CD4-positive, alpha-beta T cell (primary cell): ENCODE measurements at regions not wholly inside any gene's neighbourhood (a gene's known extent, or its start where the extent isn't known, plus 50 kb on each side); places are given as distances from the start of the nearest gene placed in this dataset.

Source experiments
- ATAC-seq: fragments of 200-7000 bp; cut with Tn5 transposase; one replicate; pipeline ENCODE4 v1.10.0; 2022; ENCODE audit warnings: mild to moderate bottlenecking; ENCODE audit not compliant: poor library complexity
- CTCF ChIA-PET: fragments of 350-600 bp; sonication (Branson Sonifier 250); formaldehyde crosslinking; loops from one replicate; lab custom pipeline; 2021; ENCODE audit warnings: antibody characterized with exemption, inconsistent platforms; lab: Charles Lee
- POLR2A ChIA-PET: fragments of 350-600 bp; sonication (Branson Sonifier 250); formaldehyde crosslinking; loops from one replicate; lab custom pipeline; 2021; ENCODE audit warnings: antibody characterized with exemption, inconsistent platforms; lab: Charles Lee
- DNase-seq, 14 experiments: peaks; one replicate each; pipeline ENCODE4 v3.0.0-alpha.2; 2013 to 2020; ENCODE audit warnings: mixed read lengths in 2 of 14
- H3K27ac ChIP-seq, 2 donors: one replicate each; pipeline versions ENCODE4 v1.5.1 to v1.7.0; 2013; ENCODE audit warnings: low read length in 2 of 2, low read depth in 1 of 2, mild to moderate bottlenecking in 1 of 2
- H3K27me3 ChIP-seq, 2 experiments: 1 replicate in 1 of 2; 2 replicates in 1 of 2; pipeline versions ENCODE4 v1.6.1 to v1.7.0; 2013; ENCODE audit warnings: low read length in 2 of 2, control low read depth in 1 of 2, mild to moderate bottlenecking in 1 of 2, moderate library complexity in 1 of 2; ENCODE audit not compliant: insufficient read depth in 2 of 2, control insufficient read depth in 1 of 2
- H3K36me3 ChIP-seq: one replicate; pipeline ENCODE4 v1.6.1; 2013; ENCODE audit warnings: low read length, control low read depth; ENCODE audit not compliant: insufficient read depth
- H3K4me1 ChIP-seq: one replicate; pipeline ENCODE4 v1.6.1; 2013; ENCODE audit warnings: low read length, control low read depth; ENCODE audit not compliant: insufficient read depth
- H3K4me3 ChIP-seq: one replicate; pipeline ENCODE4 v1.5.1; 2013; ENCODE audit warnings: mild to moderate bottlenecking, low read length, moderate library complexity
- H3K9me3 ChIP-seq, 2 experiments: 1 replicate in 1 of 2; 2 replicates in 1 of 2; pipeline versions ENCODE4 v1.6.1 to v1.7.0; 2013; ENCODE audit warnings: low read length in 2 of 2, mild to moderate bottlenecking in 2 of 2, control low read depth in 1 of 2, moderate library complexity in 1 of 2; ENCODE audit not compliant: control insufficient read depth in 1 of 2, insufficient read depth in 1 of 2
- H3K27ac Mint-ChIP-seq: one replicate; pipeline ENCODE4 v1.8.0; 2020; ENCODE audit warnings: mixed read lengths
- H3K27me3 Mint-ChIP-seq: one replicate; pipeline ENCODE4 v1.8.0; 2021; ENCODE audit warnings: mixed read lengths
- H3K36me3 Mint-ChIP-seq: one replicate; pipeline ENCODE4 v1.8.0; 2021; ENCODE audit warnings: low read depth, mixed read lengths
- H3K4me1 Mint-ChIP-seq: one replicate; pipeline ENCODE4 v1.8.0; 2021; ENCODE audit warnings: low read depth, mixed read lengths
- H3K4me3 Mint-ChIP-seq: one replicate; pipeline ENCODE4 v1.8.0; 2020; ENCODE audit warnings: mild to moderate bottlenecking, mixed read lengths
- H3K9me3 Mint-ChIP-seq: one replicate; pipeline ENCODE4 v1.8.0; 2020; ENCODE audit warnings: mixed read lengths
- CTCF ChIP-seq: fragments of 200-600 bp; IDR thresholded peaks from one replicate; pipeline ENCODE4 v1.8.0; 2022; ENCODE audit warnings: antibody characterized with exemption, mild to moderate bottlenecking
- intact Hi-C, 2 experiments: fragments of 100-400 bp; cut with DNase I in 1 of 2; cut with micrococcal nuclease in 1 of 2; formaldehyde crosslinking; loops; one replicate each; pipeline versions ENCODE4 v1.15.1 to v1.9.0; 2023 to 2025; cut with DNase I, micrococcal nuclease

GRCh38 chr19:29128203-29128602 lies 84.7 kb downstream of the UQCRFS1 start:
- POLR2A ChIA-PET = no interaction called here
- peaks cover 19% of the 10 kb centered on the region for H3K27me3 Mint-ChIP-seq
- H3K27ac ChIP-seq = no peak overlapping the region
- peaks cover 0 to 3% of the 10 kb centered on the region in 2 experiments for H3K27me3 ChIP-seq
- CTCF ChIA-PET = no interaction called here
- H3K9me3 ChIP-seq = peaks cover 0 to 27% of the 10 kb centered on the region in 2 experiments
- H3K9me3 Mint-ChIP-seq = peaks cover 8% of the 10 kb centered on the region
- H3K36me3 Mint-ChIP-seq = no peaks in the 10 kb centered on the region
- H3K4me1 Mint-ChIP-seq = no peaks in the 10 kb centered on the region
- intact Hi-C loops = no loop called here
- H3K4me3 ChIP-seq = no peak overlapping the region
- H3K27ac Mint-ChIP-seq = no peak overlapping the region
- no peak for DNase-seq
- no peak overlapping the region for H3K4me3 Mint-ChIP-seq
- H3K36me3 ChIP-seq = no peaks in the 10 kb centered on the region
- H3K4me1 ChIP-seq = no peaks in the 10 kb centered on the region
- TF ChIP-seq CTCF = no peak
- no peak for ATAC-seq

- Histone ChIP-seq H3K4me3 (no peak overlapping the region), H3K9me3 (peaks cover 0 to 15% of the 10 kb centered on the region in 2 experiments), H3K27me3 (peaks cover 0 to 3% of the 10 kb centered on the region in 2 experiments), H3K4me1 (no peaks in the 10 kb centered on the region), H3K27ac (no peak overlapping the region), H3K36me3 (no peaks in the 10 kb centered on the region)
- H3K4me1 Mint-ChIP-seq = no peaks in the 10 kb centered on the region
- DNase-seq (no peak), ATAC-seq (no peak)
- intact Hi-C loops = no loop called here
- TF ChIP-seq CTCF = no peak
- ChIA-PET CTCF (no interaction called here), POLR2A (no interaction called here)
- H3K9me3 Mint-ChIP-seq = peaks cover 14% of the 10 kb centered on the region
- H3K27ac Mint-ChIP-seq = no peak overlapping the region
- H3K36me3 Mint-ChIP-seq = no peaks in the 10 kb centered on the region
- H3K27me3 Mint-ChIP-seq = peaks cover 11% of the 10 kb centered on the region
- H3K4me3 Mint-ChIP-seq = no peak overlapping the region
These were observed 90.8 kb downstream of the UQCRFS1 start for GRCh38 chr19:29122185-29122584.

GRCh38 chr19:29121684-29122083 lies 91.3 kb downstream of the UQCRFS1 start:
- Histone ChIP-seq H3K27ac (no peak overlapping the region), H3K4me1 (no peaks in the 10 kb centered on the region), H3K4me3 (no peak overlapping the region), H3K27me3 (peaks cover 0 to 3% of the 10 kb centered on the region in 2 experiments), H3K9me3 (peaks cover 0 to 15% of the 10 kb centered on the region in 2 experiments), H3K36me3 (no peaks in the 10 kb centered on the region)
- Mint-ChIP-seq H3K27ac (no peak overlapping the region), H3K4me3 (no peak overlapping the region), H3K4me1 (no peaks in the 10 kb centered on the region), H3K9me3 (peaks cover 14% of the 10 kb centered on the region), H3K27me3 (peaks cover 10% of the 10 kb centered on the region), H3K36me3 (no peaks in the 10 kb centered on the region)
- ChIA-PET CTCF (no interaction called here), POLR2A (no interaction called here)
- no peak for TF ChIP-seq CTCF
- intact Hi-C loops = no loop called here
- no peak for DNase-seq
- no peak for ATAC-seq
